Esophagus squamous epithelium (tissue), 5 donors: ENCODE measurements at regions not wholly inside any gene's neighbourhood (a gene's known extent, or its start where the extent isn't known, plus 50 kb on each side); places are given as distances from the start of the nearest gene placed in this dataset.

Experiments used
- DNase-seq: peaks from one replicate; lab custom pipeline; 2025; lab: John Stamatoyannopoulos, UW
- H3K27ac ChIP-seq, 4 donors: fragments of 200-600 bp; sonication (generic); one replicate each; pipeline ENCODE4 v1.5.1; 2016 to 2019; ENCODE audit warnings: mild to moderate bottlenecking in 1 of 4
- H3K27me3 ChIP-seq, 4 donors: fragments of 200-600 bp; sonication (generic); 1 replicate in 3 of 4; 2 replicates in 1 of 4; pipeline versions ENCODE4 v1.5.1 to v1.6.0; 2017 to 2021; ENCODE audit warnings: antibody characterized with exemption in 1 of 4
- H3K36me3 ChIP-seq, 3 donors: fragments of 200-600 bp; sonication (generic); one replicate each; pipeline ENCODE4 v1.5.1; 2016 to 2019
- H3K4me1 ChIP-seq, 3 donors: fragments of 200-600 bp; sonication (generic); one replicate each; pipeline ENCODE4 v1.5.1; 2017 to 2019
- H3K4me3 ChIP-seq, 4 donors: fragments of 200-600 bp; sonication (generic); 1 replicate in 3 of 4; 2 replicates in 1 of 4; pipeline ENCODE4 v1.5.1; 2016 to 2019; ENCODE audit warnings: mild to moderate bottlenecking in 2 of 4, moderate library complexity in 1 of 4
- H3K9me3 ChIP-seq, 3 donors: fragments of 200-600 bp; sonication (generic); one replicate each; pipeline ENCODE4 v1.5.1; 2016 to 2019
- CTCF ChIP-seq, 6 experiments: fragments of 450-650 bp in 4 of 6; fragments of 200-600 bp in 2 of 6; sonication (generic) in 2 of 6; IDR thresholded peaks; one replicate each; pipeline ENCODE4 v1.5.1; 2016 to 2019; ENCODE audit warnings: antibody characterized with exemption in 6 of 6, mild to moderate bottlenecking in 4 of 6, moderate library complexity in 4 of 6
- POLR2A ChIP-seq, 4 donors: fragments of 450-650 bp; IDR thresholded peaks; one replicate each; pipeline ENCODE4 v1.6.1; 2017; ENCODE audit warnings: antibody characterized with exemption in 4 of 4, mild to moderate bottlenecking in 4 of 4, moderate library complexity in 3 of 4
- WGBS, 2 donors: methylation state at CpG; one replicate each; pipeline ENCODE4 v1.1.5; 2018; 5-methylcytosine and 5-hydroxymethylcytosine counted together
- intact Hi-C: fragments of 100-400 bp; cut with DNase I; formaldehyde crosslinking; loops from one replicate; pipeline ENCODE4 v1.15.0; 2022
- donor health status: DM: yes; HTN: yes; CAD: no.

GRCh38 chr5:10157085-10157669 is 92.5 kb downstream of the ATPSCKMT start:
- intact Hi-C loops = no loop called here
- H3K27ac ChIP-seq = no peak overlapping the region
- H3K27me3 ChIP-seq = peaks cover 0 to 20% (median 0%) of the 10 kb centered on the region in 4 donors
- H3K36me3 ChIP-seq = no peaks in the 10 kb centered on the region
- no peak for TF ChIP-seq CTCF (IDR thresholded peaks at IDR 0.05)
- no peak for TF ChIP-seq POLR2A (IDR thresholded peaks at IDR 0.05)
- DNase-seq = no peak
- H3K9me3 ChIP-seq = no peaks in the 10 kb centered on the region
- WGBS, 2 donors = 13 to 17% methylated on average over 1 of the region's 3 CpGs
- no peak overlapping the region for H3K4me3 ChIP-seq
- H3K4me1 ChIP-seq = peaks cover 0 to 17% (median 0%) of the 10 kb centered on the region in 3 donors

GRCh38 chr5:10155897-10156667 is 93.6 kb downstream of the ATPSCKMT start:
- H3K36me3 ChIP-seq = no peaks in the 10 kb centered on the region
- H3K9me3 ChIP-seq = no peaks in the 10 kb centered on the region
- H3K4me3 ChIP-seq = no peak overlapping the region
- intact Hi-C loops = no loop called here
- H3K27ac ChIP-seq = no peak overlapping the region
- H3K4me1 ChIP-seq = peaks cover 0 to 17% (median 0%) of the 10 kb centered on the region in 3 donors
- TF ChIP-seq CTCF (IDR thresholded peaks at IDR 0.05) (no peak), POLR2A (IDR thresholded peaks at IDR 0.05) (no peak)
- no peak for DNase-seq
- WGBS, 2 donors = 50 to 73% methylated on average over 3 of the region's 3 CpGs
- peaks cover 0 to 11% (median 0%) of the 10 kb centered on the region in 4 donors for H3K27me3 ChIP-seq

- no peak overlapping the region for H3K27ac ChIP-seq
- WGBS, 2 donors = 54 to 55% methylated on average over 3 of the region's 3 CpGs
- no peaks in the 10 kb centered on the region for H3K9me3 ChIP-seq
- H3K4me3 ChIP-seq = no peak overlapping the region
- no peak for DNase-seq
- no peaks in the 10 kb centered on the region for H3K27me3 ChIP-seq
- TF ChIP-seq CTCF (IDR thresholded peaks at IDR 0.05) = no peak
- no peak for TF ChIP-seq POLR2A (IDR thresholded peaks at IDR 0.05)
- peaks cover 0 to 17% (median 0%) of the 10 kb centered on the region in 3 donors for H3K4me1 ChIP-seq
- intact Hi-C loops = no loop called here
- no peaks in the 10 kb centered on the region for H3K36me3 ChIP-seq
Measured at GRCh38 chr5:10153808-10154537, 95.7 kb downstream of the ATPSCKMT start.

- no peak for TF ChIP-seq POLR2A (IDR thresholded peaks at IDR 0.05)
- no peak for TF ChIP-seq CTCF (IDR thresholded peaks at IDR 0.05)
- Histone ChIP-seq H3K9me3 (no peaks in the 10 kb centered on the region), H3K27me3 (no peaks in the 10 kb centered on the region), H3K4me1 (peaks cover 0 to 17% (median 0%) of the 10 kb centered on the region in 3 donors), H3K36me3 (no peaks in the 10 kb centered on the region), H3K4me3 (no peak overlapping the region), H3K27ac (no peak overlapping the region)
- WGBS, 2 donors = 69 to 87% methylated on average over 3 to 4 of the region's 4 CpGs
- intact Hi-C loops = no loop called here
- no peak for DNase-seq
Measured at GRCh38 chr5:10153394-10153793, 96.3 kb downstream of the ATPSCKMT start.

- H3K4me1 ChIP-seq = peaks cover 0 to 4% (median 0%) of the 10 kb centered on the region in 3 donors
- intact Hi-C loops = no loop called here
- 61 to 67% methylated on average over 3 of the region's 3 CpGs for WGBS, 2 donors
- no peak for TF ChIP-seq POLR2A (IDR thresholded peaks at IDR 0.05)
- TF ChIP-seq CTCF (IDR thresholded peaks at IDR 0.05) = no peak
- no peak for DNase-seq
- no peaks in the 10 kb centered on the region for H3K36me3 ChIP-seq
- H3K27me3 ChIP-seq = no peaks in the 10 kb centered on the region
- no peaks in the 10 kb centered on the region for H3K9me3 ChIP-seq
- H3K27ac ChIP-seq = no peak overlapping the region
- H3K4me3 ChIP-seq = no peak overlapping the region
Measured at GRCh38 chr5:10151656-10152055, 98.0 kb downstream of the ATPSCKMT start.
